Ishikawa (cell line): ENCODE measurements at regions not wholly inside any gene's neighbourhood (a gene's known extent, or its start where the extent isn't known, plus 50 kb on each side); places are given as distances from the start of the nearest gene placed in this dataset.

Experiments used
- CEBPB ChIP-seq: IDR thresholded peaks from 2 replicates; pipeline ENCODE4 v1.6.1; 2012
- CREB1 ChIP-seq: IDR thresholded peaks from 2 replicates; pipeline ENCODE4 v1.6.1; 2012; ENCODE audit warnings: low read depth
- EGR1 ChIP-seq: IDR thresholded peaks from 2 replicates; pipeline ENCODE4 v1.6.1; 2012
- EP300 ChIP-seq: IDR thresholded peaks from 2 replicates; pipeline ENCODE4 v1.6.1; 2012; ENCODE audit warnings: borderline replicate concordance
- FOXM1 ChIP-seq: IDR thresholded peaks from 2 replicates; pipeline ENCODE4 v1.6.1; 2012; ENCODE audit warnings: low read depth, borderline replicate concordance
- MAX ChIP-seq: IDR thresholded peaks from 2 replicates; pipeline ENCODE4 v1.6.1; 2012
- NFIC ChIP-seq: IDR thresholded peaks from 2 replicates; pipeline ENCODE4 v1.6.1; 2012
- RAD21 ChIP-seq: IDR thresholded peaks from 2 replicates; pipeline ENCODE4 v1.6.1; 2012; ENCODE audit warnings: low read depth
- REST ChIP-seq: IDR thresholded peaks from 2 replicates; pipeline ENCODE4 v1.6.1; 2012; ENCODE audit warnings: low read depth, mild to moderate bottlenecking
- TAF1 ChIP-seq: IDR thresholded peaks from 2 replicates; pipeline ENCODE4 v1.6.1; 2012; ENCODE audit warnings: low read depth, mild to moderate bottlenecking
- TCF12 ChIP-seq: IDR thresholded peaks from 2 replicates; pipeline ENCODE4 v1.6.1; 2012; ENCODE audit warnings: low read depth
- TEAD4 ChIP-seq: IDR thresholded peaks from 2 replicates; pipeline ENCODE4 v1.6.1; 2012
- USF1 ChIP-seq: IDR thresholded peaks from 2 replicates; pipeline ENCODE4 v1.6.1; 2012
- YY1 ChIP-seq: IDR thresholded peaks from 2 replicates; pipeline ENCODE4 v1.6.1; 2012; ENCODE audit warnings: low read depth
- ZBTB7A ChIP-seq: IDR thresholded peaks from 2 replicates; pipeline ENCODE4 v1.6.1; 2012; ENCODE audit warnings: low read depth

GRCh38 chr2:163414121-163414520 is 321.7 kb downstream of the FIGN start:
- no peak for TF ChIP-seq REST
- TF ChIP-seq CREB1, result no peak
- TF ChIP-seq YY1, result no peak
- no peak for TF ChIP-seq USF1
- no peak for TF ChIP-seq MAX
- TF ChIP-seq ZBTB7A, result no peak
- no peak for TF ChIP-seq RAD21
- TF ChIP-seq CEBPB, result no peak
- no peak for TF ChIP-seq EGR1
- no peak for TF ChIP-seq EP300
- TF ChIP-seq TCF12, result no peak
- TF ChIP-seq TEAD4, result no peak

- TF ChIP-seq YY1 (no peak), ZBTB7A (no peak), TCF12 (no peak), NFIC (no peak), TEAD4 (no peak), EGR1 (no peak), MAX (no peak), TAF1 (no peak), CREB1 (no peak), RAD21 (no peak), FOXM1 (no peak), USF1 (no peak), EP300 (no peak), CEBPB (no peak), REST (no peak)
Measured at GRCh38 chr2:163407296-163407695, 328.5 kb downstream of the FIGN start.

GRCh38 chr2:163405298-163405697 is 330.5 kb downstream of the FIGN start:
- TF ChIP-seq TAF1 (no peak), CEBPB (no peak), EGR1 (no peak), YY1 (no peak), EP300 (no peak), FOXM1 (no peak), RAD21 (no peak), TEAD4 (no peak), MAX (no peak), TCF12 (no peak), USF1 (no peak), CREB1 (no peak), ZBTB7A (no peak), NFIC (no peak), REST (no peak)

- no peak for TF ChIP-seq USF1
- no peak for TF ChIP-seq MAX
- TF ChIP-seq RAD21, result no peak
- TF ChIP-seq CEBPB, result no peak
- TF ChIP-seq CREB1, result no peak
- no peak for TF ChIP-seq TCF12
- no peak for TF ChIP-seq YY1
- TF ChIP-seq NFIC, result no peak
- no peak for TF ChIP-seq REST
- TF ChIP-seq TAF1, result no peak
Measured at GRCh38 chr2:163401481-163401880, 334.3 kb downstream of the FIGN start.
